ENCODE measurements at regions not wholly inside any gene's neighbourhood (a gene's known extent, or its start where the extent isn't known, plus 50 kb on each side); places are given as distances from the start of the nearest gene placed in this dataset.

DNA sequence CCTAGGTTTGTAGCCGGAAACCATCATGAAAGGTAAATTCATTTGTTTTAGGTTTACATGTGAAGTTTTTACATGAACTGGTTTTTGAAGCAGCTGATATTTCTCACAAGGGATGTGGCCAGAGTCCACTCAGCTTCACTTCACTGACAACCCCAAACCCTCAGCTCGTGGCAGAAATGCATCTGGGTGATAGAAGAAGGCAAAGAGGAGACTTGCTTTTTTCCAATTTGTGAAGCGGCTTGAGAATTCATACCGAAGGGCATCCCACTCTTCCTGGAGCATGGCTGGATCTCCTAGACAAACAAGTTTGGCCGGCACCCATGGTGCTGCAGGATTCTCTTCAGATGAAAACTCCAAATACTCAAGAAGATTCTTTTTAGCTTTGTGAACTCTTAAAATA is 392.8 kb upstream of the CNR1 start:
- no peak overlapping the region for H3K4me3 ChIP-seq (ENCODE audit: low read depth, low read length)
- DNase-seq: no peak
- H3K27ac ChIP-seq: no peak overlapping the region
- TF ChIP-seq, protein P1, sequence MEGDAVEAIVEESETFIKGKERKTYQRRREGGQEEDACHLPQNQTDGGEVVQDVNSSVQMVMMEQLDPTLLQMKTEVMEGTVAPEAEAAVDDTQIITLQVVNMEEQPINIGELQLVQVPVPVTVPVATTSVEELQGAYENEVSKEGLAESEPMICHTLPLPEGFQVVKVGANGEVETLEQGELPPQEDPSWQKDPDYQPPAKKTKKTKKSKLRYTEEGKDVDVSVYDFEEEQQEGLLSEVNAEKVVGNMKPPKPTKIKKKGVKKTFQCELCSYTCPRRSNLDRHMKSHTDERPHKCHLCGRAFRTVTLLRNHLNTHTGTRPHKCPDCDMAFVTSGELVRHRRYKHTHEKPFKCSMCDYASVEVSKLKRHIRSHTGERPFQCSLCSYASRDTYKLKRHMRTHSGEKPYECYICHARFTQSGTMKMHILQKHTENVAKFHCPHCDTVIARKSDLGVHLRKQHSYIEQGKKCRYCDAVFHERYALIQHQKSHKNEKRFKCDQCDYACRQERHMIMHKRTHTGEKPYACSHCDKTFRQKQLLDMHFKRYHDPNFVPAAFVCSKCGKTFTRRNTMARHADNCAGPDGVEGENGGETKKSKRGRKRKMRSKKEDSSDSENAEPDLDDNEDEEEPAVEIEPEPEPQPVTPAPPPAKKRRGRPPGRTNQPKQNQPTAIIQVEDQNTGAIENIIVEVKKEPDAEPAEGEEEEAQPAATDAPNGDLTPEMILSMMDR (IDR thresholded peaks at IDR 0.05; ENCODE audit: low read depth, low read length, missing control alignments): no peak
- no peaks in the 10 kb centered on the region for H3K36me3 ChIP-seq (replicated peaks)
- H3K27me3 ChIP-seq (replicated peaks): no peaks in the 10 kb centered on the region
- in situ Hi-C loops (cut with HindIII; ENCODE audit: low pct_ligation_motif_present, low sequenced_read_pairs): no loop called here

DNA sequence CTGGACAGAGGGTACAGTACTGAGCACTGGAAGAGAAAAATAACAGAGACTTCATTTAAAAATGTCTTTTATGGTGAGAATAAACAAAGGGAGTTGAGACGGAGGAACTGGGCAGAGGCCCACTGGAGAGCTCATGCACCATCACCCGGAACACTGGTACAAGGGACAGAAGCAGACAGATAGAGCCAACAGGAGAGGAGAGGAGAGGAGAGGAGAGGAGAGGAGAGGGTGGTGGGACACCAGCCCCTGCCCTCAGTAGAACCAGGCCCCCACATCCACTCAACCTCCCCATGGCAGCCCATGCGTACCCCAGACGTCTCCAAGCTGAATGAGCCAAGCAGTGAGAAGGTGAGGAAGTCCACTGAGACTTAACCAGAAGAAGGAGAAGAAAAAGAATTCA is 390.5 kb upstream of the CNR1 start:
- Histone ChIP-seq H3K36me3 (replicated peaks) (no peaks in the 10 kb centered on the region), H3K4me3 (ENCODE audit: low read depth, low read length) (no peak overlapping the region), H3K27ac (no peak overlapping the region), H3K27me3 (replicated peaks) (no peaks in the 10 kb centered on the region)
- in situ Hi-C loops (cut with HindIII; ENCODE audit: low pct_ligation_motif_present, low sequenced_read_pairs): no loop called here
- no peak for DNase-seq
- TF ChIP-seq, protein P1 (IDR thresholded peaks at IDR 0.05; ENCODE audit: low read depth, low read length, missing control alignments): no peak

DNA sequence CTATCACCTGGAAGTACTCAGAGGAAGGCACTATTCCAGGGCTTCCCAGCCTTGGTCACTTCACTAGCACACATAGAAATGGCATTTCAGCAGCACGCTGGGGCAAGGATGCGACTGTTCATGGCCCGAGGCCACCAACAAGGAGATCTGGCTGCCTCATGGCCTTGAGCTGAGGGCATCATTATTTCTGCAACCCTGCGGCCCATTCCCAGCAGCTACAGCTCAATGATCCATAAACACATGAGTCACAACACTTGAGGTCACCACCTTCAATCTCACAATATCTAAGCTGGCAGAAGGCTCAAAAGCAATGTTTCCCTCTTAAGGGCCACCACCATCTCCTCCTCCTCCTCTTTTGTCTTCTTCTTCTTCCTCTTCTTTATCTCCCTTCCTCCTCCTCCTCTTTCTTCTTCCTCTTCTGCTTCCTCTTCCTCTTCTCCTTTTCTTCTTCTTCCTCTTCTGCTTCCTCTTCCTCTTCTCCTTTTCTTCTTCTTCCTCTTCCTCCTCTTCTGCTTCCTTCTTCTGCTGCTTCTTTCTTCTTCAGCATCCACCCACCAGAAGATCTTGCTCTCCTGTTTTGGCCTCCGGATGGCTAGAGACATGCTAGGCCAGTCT is 382.9 kb upstream of the CNR1 start:
- no peak for DNase-seq
- TF ChIP-seq, protein P1 (IDR thresholded peaks at IDR 0.05; ENCODE audit: low read depth, low read length, missing control alignments): no peak
- Histone ChIP-seq H3K4me3 (ENCODE audit: low read depth, low read length) (no peak overlapping the region), H3K27me3 (replicated peaks) (no peaks in the 10 kb centered on the region), H3K27ac (no peak overlapping the region), H3K36me3 (replicated peaks) (no peaks in the 10 kb centered on the region)
- in situ Hi-C loops (cut with HindIII; ENCODE audit: low pct_ligation_motif_present, low sequenced_read_pairs): no loop called here

DNA sequence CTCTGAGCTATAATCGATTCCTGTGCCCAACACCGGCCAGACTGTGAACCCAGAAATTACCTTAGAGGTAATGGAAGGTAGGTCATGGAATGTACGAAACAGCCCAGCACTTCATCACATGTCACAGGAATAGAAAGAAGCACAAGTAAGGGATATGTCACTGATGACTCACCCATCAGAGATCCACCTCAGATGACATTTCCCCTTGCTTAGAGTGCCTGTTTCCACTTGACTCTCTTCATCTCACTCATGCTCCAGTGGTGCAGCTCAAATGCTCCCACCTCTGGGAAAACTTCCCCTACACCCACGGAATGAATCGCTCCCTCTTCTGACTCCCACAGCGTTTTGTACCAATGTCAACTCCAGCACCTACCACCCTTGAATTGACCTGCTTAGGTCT is 381.6 kb upstream of the CNR1 start:
- Histone ChIP-seq H3K4me3 (ENCODE audit: low read depth, low read length) (no peak overlapping the region), H3K27me3 (replicated peaks) (no peaks in the 10 kb centered on the region), H3K36me3 (replicated peaks) (no peaks in the 10 kb centered on the region), H3K27ac (no peak overlapping the region)
- DNase-seq: no peak
- TF ChIP-seq, protein P1 (IDR thresholded peaks at IDR 0.05; ENCODE audit: low read depth, low read length, missing control alignments): no peak
- in situ Hi-C loops (cut with HindIII; ENCODE audit: low pct_ligation_motif_present, low sequenced_read_pairs): no loop called here

DNA sequence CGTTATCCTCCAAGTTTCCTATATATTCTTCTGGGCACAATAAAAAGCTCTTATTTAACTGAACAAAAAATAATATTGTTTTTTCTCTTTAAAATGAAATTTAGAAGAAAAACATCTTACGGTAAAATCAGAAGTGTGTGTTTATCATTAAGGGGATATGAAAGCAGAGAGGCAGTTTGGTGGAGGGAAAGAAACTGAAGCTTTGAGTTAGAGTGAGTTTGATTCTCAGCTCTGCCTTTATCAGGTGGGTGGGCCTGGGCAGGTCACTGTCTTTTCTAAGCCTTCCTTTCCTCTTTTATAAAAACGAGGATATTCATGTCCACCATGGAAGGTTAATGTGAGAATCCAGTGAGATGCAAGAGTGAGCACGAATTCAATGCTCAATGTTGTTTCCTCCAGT is 379.8 kb upstream of the CNR1 start:
- TF ChIP-seq, protein P1 (IDR thresholded peaks at IDR 0.05; ENCODE audit: low read depth, low read length, missing control alignments): no peak
- no peak for DNase-seq
- H3K27me3 ChIP-seq (replicated peaks): no peaks in the 10 kb centered on the region
- no peak overlapping the region for H3K27ac ChIP-seq
- no peaks in the 10 kb centered on the region for H3K36me3 ChIP-seq (replicated peaks)
- H3K4me3 ChIP-seq (ENCODE audit: low read depth, low read length): no peak overlapping the region
- in situ Hi-C loops (cut with HindIII; ENCODE audit: low pct_ligation_motif_present, low sequenced_read_pairs): no loop called here

DNA sequence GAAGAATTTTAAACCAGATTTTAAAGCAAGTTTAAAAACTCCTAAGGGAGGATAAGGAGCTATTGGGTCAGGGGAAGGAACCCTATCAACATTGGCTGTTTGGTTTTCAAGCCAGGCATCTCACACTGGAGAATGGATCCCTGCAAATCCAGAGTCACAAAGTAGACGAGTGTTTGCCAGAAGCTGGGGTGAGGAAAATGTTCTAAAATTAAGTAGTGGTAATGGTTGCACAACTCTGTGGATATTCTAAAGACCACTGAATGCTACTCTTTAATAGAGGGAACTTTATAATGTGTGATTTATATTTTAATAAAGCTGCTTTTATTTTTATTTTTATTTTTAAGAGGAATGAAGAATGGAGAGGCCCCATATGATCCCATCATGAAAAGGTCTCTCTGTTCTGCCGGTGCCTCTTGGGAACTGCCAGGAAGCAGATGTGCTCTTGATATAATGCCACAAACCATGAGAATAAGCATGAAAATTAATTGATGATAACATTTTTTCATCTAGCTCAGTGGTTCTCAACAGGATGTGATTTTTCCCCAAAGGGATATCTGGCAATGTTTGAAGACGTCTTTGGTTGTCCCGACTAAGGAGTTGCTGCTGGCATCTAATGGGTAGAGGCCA is 379.0 kb upstream of the CNR1 start:
- Histone ChIP-seq H3K4me3 (ENCODE audit: low read depth, low read length) (no peak overlapping the region), H3K27ac (no peak overlapping the region), H3K27me3 (replicated peaks) (no peaks in the 10 kb centered on the region), H3K36me3 (replicated peaks) (no peaks in the 10 kb centered on the region)
- DNase-seq: no peak
- in situ Hi-C loops (cut with HindIII; ENCODE audit: low pct_ligation_motif_present, low sequenced_read_pairs): no loop called here
- TF ChIP-seq, protein P1 (IDR thresholded peaks at IDR 0.05; ENCODE audit: low read depth, low read length, missing control alignments): no peak

All from brain microvascular endothelial cell (primary cell).